IPS DF 19.7 (cell line): ENCODE measurements at regions not wholly inside any gene's neighbourhood (a gene's known extent, or its start where the extent isn't known, plus 50 kb on each side); places are given as distances from the start of the nearest gene placed in this dataset.
"Not testable (repeated sequence)": the region's sequence is repeated elsewhere in the genome, so short reads cannot be mapped to it uniquely, and the experiment has no call there.

Source experiments
- DNase-seq: peaks from one replicate; pipeline ENCODE4 v3.0.0-alpha.2; 2013; ENCODE audit warnings: low read depth, low spot score

- no peak for DNase-seq
Measured at GRCh38 chr5:53407373-53407772, 73.1 kb upstream of the FST start.

GRCh38 chr5:53411388-53411787 lies 69.0 kb upstream of the FST start:
- no peak for DNase-seq

- DNase-seq = not testable (repeated sequence)
Measured at GRCh38 chr5:53412499-53412898, 67.9 kb upstream of the FST start.

- no peak for DNase-seq
Measured at GRCh38 chr5:53416144-53416738, 64.2 kb upstream of the FST start.

- DNase-seq = no peak
Measured at GRCh38 chr5:53418409-53418808, 62.0 kb upstream of the FST start.

- DNase-seq = no peak
Measured at GRCh38 chr5:53418826-53419658, 61.4 kb upstream of the FST start.

- no peak for DNase-seq
Measured at GRCh38 chr5:53422539-53422938, 57.9 kb upstream of the FST start.

GRCh38 chr5:53423724-53424123 lies 56.7 kb upstream of the FST start:
- no peak for DNase-seq

GRCh38 chr5:53424686-53425615 lies 55.5 kb upstream of the FST start:
- no peak for DNase-seq

- peak; percentile 35 for DNase-seq
Measured at GRCh38 chr5:53425687-53426511, 54.5 kb upstream of the FST start.

- DNase-seq = no peak
Measured at GRCh38 chr5:53426512-53426830, 54.0 kb upstream of the FST start.

GRCh38 chr5:53426878-53427277 lies 53.6 kb upstream of the FST start:
- no peak for DNase-seq

- no peak for DNase-seq
Measured at GRCh38 chr5:53427965-53428364, 52.5 kb upstream of the FST start.

GRCh38 chr5:53429706-53430105 lies 50.7 kb upstream of the FST start:
- DNase-seq = no peak

- DNase-seq = no peak
Measured at GRCh38 chr5:53430618-53431252, 49.7 kb upstream of the FST start.
